GM20000 (cell line): ENCODE measurements at regions not wholly inside any gene's neighbourhood (a gene's known extent, or its start where the extent isn't known, plus 50 kb on each side); places are given as distances from the start of the nearest gene placed in this dataset.

Experiments
- DNase-seq: peaks from one replicate; pipeline ENCODE4 v3.0.0; 2012; ENCODE audit warnings: low spot score
- CTCF ChIP-seq: IDR thresholded peaks from 2 replicates; pipeline ENCODE4 v1.5.1; 2012; ENCODE audit warnings: mild to moderate bottlenecking, control low read depth; ENCODE audit errors: extremely low read depth, missing control alignments

GRCh38 chr18:38307914-38308313, 742.3 kb upstream of the CELF4 start:
- DNase-seq = no peak
- TF ChIP-seq CTCF = no peak

- no peak for DNase-seq
- no peak for TF ChIP-seq CTCF
Measured at GRCh38 chr18:38305961-38306360, 740.4 kb upstream of the CELF4 start.

- TF ChIP-seq CTCF = no peak
- no peak for DNase-seq
Measured at GRCh38 chr18:38301621-38302020, 736.0 kb upstream of the CELF4 start.

- no peak for DNase-seq
- TF ChIP-seq CTCF = no peak
Measured at GRCh38 chr18:38297910-38298309, 732.3 kb upstream of the CELF4 start.

- no peak for TF ChIP-seq CTCF
Measured at GRCh38 chr18:38290229-38290628, 724.6 kb upstream of the CELF4 start.

GRCh38 chr18:38284972-38285371, 719.4 kb upstream of the CELF4 start:
- DNase-seq = no peak
- no peak for TF ChIP-seq CTCF

More at GRCh38 chr18:38290229-38290628, 724.6 kb upstream of the CELF4 start:
- no peak for DNase-seq

- DNase-seq = no peak
- no peak for TF ChIP-seq CTCF
Measured at GRCh38 chr18:38263066-38263465, 697.5 kb upstream of the CELF4 start.
